Neural cell (in vitro differentiated cells): ENCODE measurements at regions not wholly inside any gene's neighbourhood (a gene's known extent, or its start where the extent isn't known, plus 50 kb on each side); places are given as distances from the start of the nearest gene placed in this dataset.

Source experiments
- POLR2AphosphoS5 ChIP-seq: IDR thresholded peaks from 2 replicates; pipeline ENCODE4 v1.6.1; 2012
- TAF1 ChIP-seq: IDR thresholded peaks from 2 replicates; pipeline ENCODE4 v1.6.1; 2012; ENCODE audit warnings: low read depth
- TF ChIP-seq, protein P1 (sequence below): fragments of 450-650 bp; IDR thresholded peaks from 2 replicates; pipeline ENCODE4 v1.5.1; 2014; ENCODE audit warnings: antibody characterized with exemption, mild to moderate bottlenecking, moderate library complexity; ENCODE audit not compliant: poor library complexity, severe bottlenecking

- TF ChIP-seq, protein P1, sequence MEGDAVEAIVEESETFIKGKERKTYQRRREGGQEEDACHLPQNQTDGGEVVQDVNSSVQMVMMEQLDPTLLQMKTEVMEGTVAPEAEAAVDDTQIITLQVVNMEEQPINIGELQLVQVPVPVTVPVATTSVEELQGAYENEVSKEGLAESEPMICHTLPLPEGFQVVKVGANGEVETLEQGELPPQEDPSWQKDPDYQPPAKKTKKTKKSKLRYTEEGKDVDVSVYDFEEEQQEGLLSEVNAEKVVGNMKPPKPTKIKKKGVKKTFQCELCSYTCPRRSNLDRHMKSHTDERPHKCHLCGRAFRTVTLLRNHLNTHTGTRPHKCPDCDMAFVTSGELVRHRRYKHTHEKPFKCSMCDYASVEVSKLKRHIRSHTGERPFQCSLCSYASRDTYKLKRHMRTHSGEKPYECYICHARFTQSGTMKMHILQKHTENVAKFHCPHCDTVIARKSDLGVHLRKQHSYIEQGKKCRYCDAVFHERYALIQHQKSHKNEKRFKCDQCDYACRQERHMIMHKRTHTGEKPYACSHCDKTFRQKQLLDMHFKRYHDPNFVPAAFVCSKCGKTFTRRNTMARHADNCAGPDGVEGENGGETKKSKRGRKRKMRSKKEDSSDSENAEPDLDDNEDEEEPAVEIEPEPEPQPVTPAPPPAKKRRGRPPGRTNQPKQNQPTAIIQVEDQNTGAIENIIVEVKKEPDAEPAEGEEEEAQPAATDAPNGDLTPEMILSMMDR = no peak
- TF ChIP-seq TAF1 (no peak), POLR2AphosphoS5 (no peak)
Observed at GRCh38 chr1:115492019-115492595, 149.7 kb upstream of the VANGL1 start.
